Gastroesophageal sphincter (tissue), 4 donors: ENCODE measurements at regions not wholly inside any gene's neighbourhood (a gene's known extent, or its start where the extent isn't known, plus 50 kb on each side); places are given as distances from the start of the nearest gene placed in this dataset.
"Not testable (repeated sequence)": the region's sequence is repeated elsewhere in the genome, so short reads cannot be mapped to it uniquely, and the experiment has no call there.

Experiments
- ATAC-seq: fragments of 150-250 bp; one replicate; pipeline ENCODE4 v1.9.1; 2016; ENCODE audit warnings: mild to moderate bottlenecking, moderate library complexity
- H3K27ac ChIP-seq, 4 donors: fragments of 200-600 bp; sonication (generic) in 3 of 4; 1 replicate in 3 of 4; 2 replicates in 1 of 4; pipeline ENCODE4 v1.5.1; 2016 to 2019
- H3K27me3 ChIP-seq: fragments of 200-600 bp; sonication (generic); one replicate; pipeline ENCODE4 v1.5.1; 2019
- H3K36me3 ChIP-seq, 2 donors: fragments of 200-600 bp; sonication (generic); one replicate each; pipeline ENCODE4 v1.5.1; 2019; ENCODE audit warnings: control low read depth in 1 of 2
- H3K4me1 ChIP-seq, 3 donors: fragments of 200-600 bp; sonication (generic); 1 replicate in 2 of 3; 2 replicates in 1 of 3; pipeline ENCODE4 v1.5.1; 2016 to 2019; ENCODE audit warnings: control low read depth in 2 of 3
- H3K4me3 ChIP-seq, 2 donors: fragments of 200-600 bp; sonication (generic); one replicate each; pipeline ENCODE4 v1.5.1; 2019; ENCODE audit warnings: mild to moderate bottlenecking in 1 of 2, moderate library complexity in 1 of 2
- H3K9me3 ChIP-seq, 3 donors: fragments of 200-600 bp; sonication (generic); one replicate each; pipeline ENCODE4 v1.5.1; 2017 to 2019; ENCODE audit warnings: control low read depth in 2 of 3
- CTCF ChIP-seq, 4 experiments: fragments of 200-600 bp in 2 of 4; fragments of 450-650 bp in 2 of 4; sonication (generic) in 1 of 4; IDR thresholded peaks; one replicate each; pipeline ENCODE4 v1.5.1; 2017 to 2019; ENCODE audit warnings: antibody characterized with exemption in 4 of 4, mild to moderate bottlenecking in 2 of 4, moderate library complexity in 2 of 4
- EP300 ChIP-seq: sonication (generic); formaldehyde crosslinking; IDR thresholded peaks from one replicate; pipeline ENCODE4 v1.6.1; 2017; ENCODE audit warnings: antibody characterized with exemption, mild to moderate bottlenecking
- POLR2A ChIP-seq, 2 donors: fragments of 450-650 bp; IDR thresholded peaks; one replicate each; pipeline ENCODE4 v1.6.1; 2017; ENCODE audit warnings: antibody characterized with exemption in 2 of 2, mild to moderate bottlenecking in 2 of 2, moderate library complexity in 1 of 2
- POLR2AphosphoS5 ChIP-seq: sonication (generic); formaldehyde crosslinking; IDR thresholded peaks from one replicate; pipeline ENCODE4 v1.6.1; 2017; ENCODE audit warnings: antibody characterized with exemption
- WGBS, 2 donors: methylation state at CpG; one replicate each; pipeline ENCODE4 v1.1.5; 2018; ENCODE audit warnings: low coverage in 1 of 2; 5-methylcytosine and 5-hydroxymethylcytosine counted together

- ATAC-seq, result no peak
- Histone ChIP-seq H3K36me3 (no peaks in the 10 kb centered on the region), H3K27me3 (peaks cover 8% of the 10 kb centered on the region), H3K4me1 (no peaks in the 10 kb centered on the region), H3K9me3 (no peaks in the 10 kb centered on the region), H3K27ac (no peak overlapping the region), H3K4me3 (no peak overlapping the region)
- WGBS, 2 donors, result 91 to 92% methylated on average over 10 to 14 of the region's 26 CpGs
- TF ChIP-seq POLR2A (IDR thresholded peaks at IDR 0.05), result no peak
- TF ChIP-seq EP300, result no peak
- no peak for TF ChIP-seq CTCF (IDR thresholded peaks at IDR 0.05)
- TF ChIP-seq POLR2AphosphoS5, result no peak
Observed at GRCh38 chr16:5207001-5207523, 109.5 kb upstream of the EEF2KMT start.

GRCh38 chr16:5206331-5206990 lies 108.9 kb upstream of the EEF2KMT start:
- no peak overlapping the region for H3K27ac ChIP-seq
- peaks cover 2% of the 10 kb centered on the region for H3K27me3 ChIP-seq
- WGBS, 2 donors, result 36 to 38% methylated on average over 4 of the region's 4 CpGs
- no peak for ATAC-seq
- H3K4me3 ChIP-seq, result no peak overlapping the region
- no peaks in the 10 kb centered on the region for H3K36me3 ChIP-seq
- no peaks in the 10 kb centered on the region for H3K9me3 ChIP-seq
- no peaks in the 10 kb centered on the region for H3K4me1 ChIP-seq
- TF ChIP-seq POLR2A (IDR thresholded peaks at IDR 0.05) (no peak), POLR2AphosphoS5 (no peak), EP300 (no peak), CTCF (IDR thresholded peaks at IDR 0.05) (no peak)

GRCh38 chr16:5205361-5206040 lies 107.9 kb upstream of the EEF2KMT start:
- TF ChIP-seq POLR2AphosphoS5, result no peak
- no peak for TF ChIP-seq CTCF (IDR thresholded peaks at IDR 0.05)
- no peak for TF ChIP-seq POLR2A (IDR thresholded peaks at IDR 0.05)
- TF ChIP-seq EP300, result no peak
- no peak for ATAC-seq
- no peaks in the 10 kb centered on the region for H3K9me3 ChIP-seq
- no peaks in the 10 kb centered on the region for H3K4me1 ChIP-seq
- no peaks in the 10 kb centered on the region for H3K36me3 ChIP-seq
- no peaks in the 10 kb centered on the region for H3K27me3 ChIP-seq
- no peak overlapping the region for H3K4me3 ChIP-seq
- H3K27ac ChIP-seq, result no peak overlapping the region
- 66 to 82% methylated on average over 4 to 5 of the region's 5 CpGs for WGBS, 2 donors

GRCh38 chr16:5203675-5204074 lies 106.1 kb upstream of the EEF2KMT start:
- WGBS, 2 donors, result 67% methylated on average over 7 of the region's 14 CpGs; no CpG with 5 or more reads in 1 of the 2 donors
- H3K9me3 ChIP-seq, ATAC-seq, H3K36me3 ChIP-seq, H3K4me3 ChIP-seq, H3K27ac ChIP-seq, H3K4me1 ChIP-seq, H3K27me3 ChIP-seq: not testable (repeated sequence)

- TF ChIP-seq POLR2AphosphoS5, result no peak
- TF ChIP-seq POLR2A (IDR thresholded peaks at IDR 0.05), result no peak
- TF ChIP-seq EP300, result no peak
- no peak for TF ChIP-seq CTCF (IDR thresholded peaks at IDR 0.05)
- Histone ChIP-seq H3K27me3 (peaks cover 23% of the 10 kb centered on the region), H3K27ac (no peak overlapping the region), H3K4me3 (no peak overlapping the region), H3K36me3 (no peaks in the 10 kb centered on the region), H3K4me1 (no peaks in the 10 kb centered on the region), H3K9me3 (peaks cover 0 to 14% (median 0%) of the 10 kb centered on the region in 3 donors)
- no peak for ATAC-seq
Observed at GRCh38 chr16:5200123-5200522, 102.5 kb upstream of the EEF2KMT start.
